K562 (cell line): ENCODE measurements at regions not wholly inside any gene's neighbourhood (a gene's known extent, or its start where the extent isn't known, plus 50 kb on each side); places are given as distances from the start of the nearest gene placed in this dataset.

Source experiments
- ATAC-seq: fragments of 200-7000 bp; cut with Tn5 transposase; 3 replicates; pipeline ENCODE4 v1.9.1; 2020; ENCODE audit warnings: moderate library complexity
- BruUV-seq: library from RNA; stranded (reverse); fragments of 400-500 nt; replicated peaks from 2 replicates; lab custom pipeline; 2021; lab: Mats Ljungman, UMichigan
- CTCF ChIA-PET: fragments of 300-600 bp; formaldehyde crosslinking; extraction: SDS; loops from one replicate; lab custom pipeline; 2021; ENCODE audit warnings: low intra/inter-chr PET ratio; lab: Yijun Ruan, JAX
- POLR2A ChIA-PET: fragments of 300-600, 350-650 bp; sonication (Branson Sonifier 250); formaldehyde crosslinking; extraction: SDS; loops from one replicate; lab custom pipeline; 2021; ENCODE audit warnings: antibody characterized with exemption, inconsistent platforms; lab: Yijun Ruan, JAX
- DNase-seq, 4 experiments: peaks; one replicate each; pipeline versions ENCODE4 v3.0.0 to v3.0.0-alpha.2; 2011 to 2018; ENCODE audit warnings: low spot score in 3 of 4, mixed read lengths in 3 of 4; ENCODE audit errors: extremely low read depth in 1 of 4
- FAIRE-seq: peaks from 2 replicates; lab custom pipeline; 2011; peaks lifted over from hg19 to GRCh38; lab: Jason Lieb, UNC
- H2AFZ ChIP-seq: 2 replicates; pipeline ENCODE4 v1.6.0; 2011; ENCODE audit warnings: low read depth, low read length, control low read depth, inconsistent platforms
- H3K27ac ChIP-seq: fragments of 200-600 bp; 3 replicates; pipeline ENCODE4 v1.8.0; 2011; ENCODE audit warnings: low read depth, mild to moderate bottlenecking, control low read depth, inconsistent platforms, low read length, moderate library complexity, mixed read lengths; ENCODE audit errors: extremely low read depth
- H3K27me3 ChIP-seq, 2 experiments: fragments of 300-600 bp in 1 of 2; 2 replicates in 1 of 2; 3 replicates in 1 of 2; pipeline versions ENCODE4 v1.6.0 to v1.8.0; 2011; ENCODE audit warnings: inconsistent platforms in 2 of 2, low read length in 2 of 2, mild to moderate bottlenecking in 1 of 2, mixed read lengths in 1 of 2, moderate library complexity in 1 of 2; ENCODE audit not compliant: control insufficient read depth in 2 of 2, insufficient read depth in 2 of 2
- H3K36me3 ChIP-seq: fragments of 300-600 bp; 3 replicates; pipeline ENCODE4 v1.8.0; 2011; ENCODE audit warnings: mild to moderate bottlenecking, low read length, inconsistent platforms; ENCODE audit not compliant: control insufficient read depth, insufficient read depth
- H3K4me1 ChIP-seq, 2 experiments: fragments of 200-600 bp in 1 of 2; replicated peaks in 1 of 2; 2 replicates in 1 of 2; 3 replicates in 1 of 2; pipeline versions ENCODE4 v1.5.1 to v1.8.0; 2011; ENCODE audit warnings: inconsistent platforms in 2 of 2, low read length in 2 of 2, mild to moderate bottlenecking in 1 of 2, mixed read lengths in 1 of 2, moderate library complexity in 1 of 2; ENCODE audit not compliant: control insufficient read depth in 2 of 2, insufficient read depth in 2 of 2
- H3K4me2 ChIP-seq: 2 replicates; pipeline ENCODE4 v1.6.1; 2011; ENCODE audit warnings: low read length, control low read depth, inconsistent platforms, mixed read lengths; ENCODE audit not compliant: insufficient read depth
- H3K4me3 ChIP-seq: fragments of 200-600 bp; sonication (generic), shearing (Covaris generic); 2 replicates; pipeline ENCODE4 v1.5.1; 2016; ENCODE audit warnings: control low read depth, inconsistent platforms
- H3K79me2 ChIP-seq: fragments of 200-600 bp; 3 replicates; pipeline ENCODE4 v1.8.0; 2011; ENCODE audit warnings: low read length, inconsistent platforms; ENCODE audit not compliant: control insufficient read depth, insufficient read depth
- H3K9ac ChIP-seq, 2 experiments: 2 replicates each; pipeline versions ENCODE4 v1.6.0 to v1.6.1; 2011; ENCODE audit warnings: low read depth in 2 of 2, low read length in 2 of 2, control low read depth in 1 of 2, inconsistent platforms in 1 of 2, mild to moderate bottlenecking in 1 of 2, mixed read lengths in 1 of 2; ENCODE audit not compliant: insufficient read depth in 1 of 2
- H3K9me1 ChIP-seq: one replicate; pipeline ENCODE4 v1.6.0; 2011; ENCODE audit warnings: inconsistent platforms, mild to moderate bottlenecking, low read length, moderate library complexity; ENCODE audit not compliant: control insufficient read depth, insufficient read depth
- H3K9me3 ChIP-seq: replicated peaks from 2 replicates; pipeline ENCODE4 v1.5.1; 2011; ENCODE audit warnings: low read depth, low read length, inconsistent platforms; ENCODE audit not compliant: control insufficient read depth, insufficient read depth
- H4K20me1 ChIP-seq: replicated peaks from 2 replicates; pipeline ENCODE4 v1.6.1; 2011; ENCODE audit warnings: low read length, inconsistent platforms, mixed read lengths; ENCODE audit not compliant: control insufficient read depth, insufficient read depth
- PTRF ChIP-seq: fragments of 450-650 bp; IDR thresholded peaks from 2 replicates; pipeline ENCODE4 v1.6.1; 2016; ENCODE audit warnings: mild to moderate bottlenecking, missing genetic modification characterization, missing compliant biosample characterization
- SAP30 ChIP-seq: fragments of 200-600 bp; sonication (generic); IDR thresholded peaks from 2 replicates; pipeline ENCODE4 v1.6.1; 2012; ENCODE audit warnings: borderline replicate concordance, low read depth, mild to moderate bottlenecking, moderate library complexity, low read length, control low read depth, inconsistent platforms; ENCODE audit not compliant: insufficient read depth, poor library complexity, severe bottlenecking
- SIN3A ChIP-seq, 2 experiments: fragments of 150-350 bp in 1 of 2; IDR thresholded peaks; 2 replicates each; pipeline ENCODE4 v1.6.1; 2011 to 2016; ENCODE audit warnings: borderline replicate concordance in 2 of 2, low read depth in 2 of 2, low read length in 2 of 2, mild to moderate bottlenecking in 2 of 2, moderate library complexity in 2 of 2; ENCODE audit not compliant: control insufficient read depth in 1 of 2
- XRCC5 ChIP-seq: fragments of 200-400 bp; formaldehyde crosslinking; IDR thresholded peaks from 2 replicates; pipeline ENCODE4 v1.6.1; 2017; ENCODE audit warnings: low read depth, mild to moderate bottlenecking, low read length
- ZNF707 ChIP-seq: fragments of 250-450 bp; sonication (Bioruptor Pico); conservative IDR thresholded peaks from 2 replicates; pipeline ENCODE4 v1.8.0; 2022; ENCODE audit warnings: inconsistent platforms, mild to moderate bottlenecking, moderate library complexity
- WGBS: fragments of 100-300 bp; shearing (Covaris generic); methylation state at CpG from one replicate; pipeline ENCODE4 v1.1.6; 2016; ENCODE audit warnings: low coverage, mixed read lengths; ENCODE audit not compliant: insufficient coverage; ENCODE audit errors: missing lambda C conversion rate; 5-methylcytosine and 5-hydroxymethylcytosine counted together
- in situ Hi-C: fragments of 300-500 bp; cut with MboI; formaldehyde crosslinking; loops from 4 replicates; pipeline ENCODE4 v1.15.0; 2018; ENCODE audit warnings: inconsistent platforms, mixed read lengths
- intact Hi-C: fragments of 100-400 bp; cut with micrococcal nuclease; formaldehyde crosslinking; loops from 2 replicates; pipeline ENCODE4 v1.14.2; 2022

DNA sequence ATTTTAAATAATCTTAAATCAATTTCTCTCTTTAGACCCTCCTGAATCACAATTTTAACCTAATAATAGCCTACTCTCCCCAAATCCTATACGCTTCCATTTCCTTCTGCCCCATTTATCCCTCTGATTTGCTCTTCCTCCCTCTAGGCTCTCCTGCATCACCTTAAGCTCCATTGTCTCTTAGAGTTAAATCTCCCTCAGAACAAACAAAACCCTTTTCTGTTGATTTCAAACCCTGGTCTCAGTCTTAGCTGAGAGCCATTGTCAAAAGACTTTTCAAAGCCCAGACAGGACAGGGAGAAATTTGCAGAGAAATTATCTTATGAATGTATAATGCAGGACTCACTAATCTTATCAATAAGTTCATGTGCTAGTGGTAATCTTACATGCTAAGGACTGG, 106.1 kb downstream of the C12orf75 start:
- FAIRE-seq (no peak), ATAC-seq (no peak), DNase-seq (no peak)
- H3K9ac ChIP-seq: no peak overlapping the region
- POLR2A ChIA-PET: interaction anchor here (0.6 kb wide), 1 partner anchor 32 kb away, joined by 3 read pairs; no protein-coding TSS in a partner anchor
- H2AFZ ChIP-seq: no peak overlapping the region
- no peak overlapping the region for H3K4me2 ChIP-seq
- no peaks in the 10 kb centered on the region for H3K4me1 ChIP-seq
- in situ Hi-C loops (no loop called here), intact Hi-C loops (no loop called here)
- no peak overlapping the region for H3K4me3 ChIP-seq
- TF ChIP-seq SIN3A (IDR thresholded peaks at IDR 0.05; ENCODE audit: borderline replicate concordance in 2 of 2, control insufficient read depth in 1 of 2, low read depth in 2 of 2, low read length in 2 of 2) (no peak), XRCC5 (no peak)
- no peaks in the 10 kb centered on the region for H3K79me2 ChIP-seq
- CTCF ChIA-PET: no interaction called here
- 0% methylated on average over 1 of the region's 1 CpG for WGBS
- H3K9me3 ChIP-seq: no peaks in the 10 kb centered on the region
- no peaks in the 10 kb centered on the region for H3K9me1 ChIP-seq
- H3K27me3 ChIP-seq: no peaks in the 10 kb centered on the region
- H3K27ac ChIP-seq: no peak overlapping the region
- H3K36me3 ChIP-seq: no peaks in the 10 kb centered on the region
- no TSS peak for BruUV-seq
- no peaks in the 10 kb centered on the region for H4K20me1 ChIP-seq

- CTCF ChIA-PET: no interaction called here
- ATAC-seq (no peak), DNase-seq (no peak), FAIRE-seq (no peak)
- BruUV-seq: no TSS peak
- H3K4me1 ChIP-seq: no peaks in the 10 kb centered on the region
- no peaks in the 10 kb centered on the region for H3K27me3 ChIP-seq
- 0% methylated on average over 1 of the region's 1 CpG for WGBS
- H4K20me1 ChIP-seq: no peaks in the 10 kb centered on the region
- H3K79me2 ChIP-seq: no peaks in the 10 kb centered on the region
- intact Hi-C loops (no loop called here), in situ Hi-C loops (no loop called here)
- no peak overlapping the region for H3K4me2 ChIP-seq
- POLR2A ChIA-PET: no interaction called here
- no peak overlapping the region for H3K9ac ChIP-seq
- TF ChIP-seq ZNF707 (CRISPR knock-in tag) (peak; percentile 82), PTRF (no peak), SAP30 (no peak)
- H3K9me3 ChIP-seq: no peaks in the 10 kb centered on the region
- no peak overlapping the region for H2AFZ ChIP-seq
- no peak overlapping the region for H3K4me3 ChIP-seq
- H3K9me1 ChIP-seq: no peaks in the 10 kb centered on the region
- H3K36me3 ChIP-seq: no peaks in the 10 kb centered on the region
- H3K27ac ChIP-seq: no peak overlapping the region
Measured at GRCh38 chr12:105440037-105440664, 109.7 kb downstream of the C12orf75 start.
